GM11168 (cell line): ENCODE measurements at regions not wholly inside any gene's neighbourhood (a gene's known extent, or its start where the extent isn't known, plus 50 kb on each side); places are given as distances from the start of the nearest gene placed in this dataset.
"Not testable (repeated sequence)": the region's sequence is repeated elsewhere in the genome, so short reads cannot be mapped to it uniquely, and the experiment has no call there.

Source experiments
- in situ Hi-C: fragments of 300-500 bp; cut with MboI; formaldehyde crosslinking; loops from one replicate; pipeline ENCODE4 v1.12.0; 2022; ENCODE audit warnings: low sequenced_read_pairs; ENCODE audit not compliant: unreplicated experiment

GRCh38 chrX:13432414-13433297, 112.8 kb upstream of the ATXN3L start:
- in situ Hi-C loops: no loop called here

GRCh38 chrX:13430136-13430827, 110.4 kb upstream of the ATXN3L start:
- in situ Hi-C loops: no loop called here

GRCh38 chrX:13428053-13428786, 108.4 kb upstream of the ATXN3L start:
- in situ Hi-C loops: no loop called here

DNA sequence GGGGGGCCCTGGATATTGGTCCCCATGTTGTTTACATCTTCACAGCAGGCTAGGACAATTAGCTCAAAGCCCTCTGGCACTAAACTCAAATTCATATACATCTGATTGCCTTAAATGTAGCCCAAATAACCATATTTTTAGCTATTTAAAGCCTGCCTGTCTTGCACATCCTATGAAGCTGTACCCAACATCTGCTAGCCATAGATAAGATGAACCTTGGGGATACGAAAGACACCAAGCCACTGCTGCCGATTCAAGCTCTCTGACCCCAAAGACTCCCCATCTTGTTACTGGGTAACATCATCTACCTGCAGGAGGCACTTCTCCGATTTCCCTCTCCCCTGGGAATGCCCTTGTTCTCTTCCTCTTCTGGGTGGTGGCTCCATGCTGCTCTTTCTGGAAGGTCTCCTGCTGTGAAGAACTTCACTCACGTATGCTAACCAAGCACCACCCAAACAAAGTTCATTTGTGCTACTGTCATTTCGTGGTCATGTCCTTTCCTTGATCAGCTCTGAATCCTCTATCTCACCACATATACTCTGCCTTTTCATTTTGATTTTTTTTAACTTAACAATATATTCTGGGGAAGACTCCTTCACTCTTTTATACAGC, 107.7 kb upstream of the ATXN3L start:
- in situ Hi-C loops: no loop called here

DNA sequence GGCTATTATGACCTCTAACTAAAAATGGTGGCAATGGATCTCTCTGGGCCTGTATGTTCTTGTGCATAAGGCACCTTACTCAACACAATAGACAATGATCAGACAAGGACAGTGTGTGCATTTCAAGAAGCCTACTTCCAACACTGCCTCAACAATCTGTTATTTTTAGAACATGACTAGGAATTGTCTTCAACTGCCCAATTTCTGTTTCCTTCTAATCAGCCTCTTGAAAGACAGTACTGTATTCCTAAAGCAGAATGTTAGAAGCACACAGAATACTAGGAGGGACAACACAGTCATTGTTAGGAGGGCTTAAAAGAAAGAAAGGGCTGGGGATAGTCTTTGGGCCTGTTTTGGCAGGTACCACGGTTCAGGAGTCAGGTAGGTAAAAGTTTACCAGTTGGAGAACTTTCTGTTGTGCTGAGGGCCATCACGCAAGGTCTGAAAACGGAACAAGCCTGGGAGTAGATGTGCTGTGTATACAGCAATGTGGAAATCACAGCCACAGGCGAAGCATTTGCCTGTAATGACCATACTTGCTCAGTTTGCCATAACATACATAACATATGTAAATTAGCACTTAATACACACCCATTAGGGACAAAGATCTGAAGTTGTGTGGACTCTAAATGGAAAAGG, 100.8 kb upstream of the ATXN3L start:
- in situ Hi-C loops: no loop called here

DNA sequence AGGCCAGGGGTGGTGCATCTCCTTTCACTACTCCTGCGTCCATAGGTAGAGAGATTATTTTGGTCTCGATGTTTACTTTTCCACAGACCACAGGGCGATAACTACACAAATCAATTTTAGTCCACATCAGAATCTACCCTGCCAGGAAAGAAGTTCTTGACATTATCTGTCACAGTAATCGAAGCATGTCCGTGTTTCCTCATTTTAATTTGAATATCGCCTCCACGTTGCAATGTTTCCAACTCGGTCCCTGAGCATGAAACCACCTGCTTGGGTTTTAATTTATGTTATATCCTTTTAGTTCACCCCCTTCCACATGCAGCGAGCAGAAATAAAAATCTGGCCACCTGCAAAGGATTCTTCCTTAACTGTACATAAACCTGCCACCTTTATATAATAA, 100.1 kb upstream of the ATXN3L start:
- in situ Hi-C loops: no loop called here

- in situ Hi-C loops: no loop called here
These were observed 99.4 kb upstream of the ATXN3L start for GRCh38 chrX:13419276-13419675.

- in situ Hi-C loops: no loop called here
These were observed 98.6 kb upstream of the ATXN3L start for GRCh38 chrX:13418126-13419097.

DNA sequence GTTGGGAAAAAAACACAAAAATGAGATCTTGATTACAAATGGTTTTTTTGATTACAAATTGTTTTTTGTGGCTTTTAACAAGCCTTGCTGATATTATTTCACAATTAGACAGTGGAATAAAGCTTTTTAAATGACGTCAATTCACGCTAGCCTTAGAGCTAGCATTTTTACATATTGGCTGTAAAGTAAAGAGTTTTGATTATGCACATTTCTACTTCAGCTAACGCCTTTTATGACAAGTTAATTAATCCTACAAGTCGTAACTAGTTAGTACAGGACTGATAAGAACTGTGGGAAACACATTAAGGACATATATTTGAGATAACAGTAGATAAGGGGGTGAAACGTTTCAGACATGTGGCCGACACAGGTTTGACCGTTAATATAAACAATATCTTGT, 95.7 kb upstream of the ATXN3L start:
- in situ Hi-C loops: no loop called here

GRCh38 chrX:13414006-13414647, 94.3 kb upstream of the ATXN3L start:
- in situ Hi-C loops: no loop called here

GRCh38 chrX:13412208-13412600, 92.4 kb upstream of the ATXN3L start:
- in situ Hi-C loops: no loop called here

DNA sequence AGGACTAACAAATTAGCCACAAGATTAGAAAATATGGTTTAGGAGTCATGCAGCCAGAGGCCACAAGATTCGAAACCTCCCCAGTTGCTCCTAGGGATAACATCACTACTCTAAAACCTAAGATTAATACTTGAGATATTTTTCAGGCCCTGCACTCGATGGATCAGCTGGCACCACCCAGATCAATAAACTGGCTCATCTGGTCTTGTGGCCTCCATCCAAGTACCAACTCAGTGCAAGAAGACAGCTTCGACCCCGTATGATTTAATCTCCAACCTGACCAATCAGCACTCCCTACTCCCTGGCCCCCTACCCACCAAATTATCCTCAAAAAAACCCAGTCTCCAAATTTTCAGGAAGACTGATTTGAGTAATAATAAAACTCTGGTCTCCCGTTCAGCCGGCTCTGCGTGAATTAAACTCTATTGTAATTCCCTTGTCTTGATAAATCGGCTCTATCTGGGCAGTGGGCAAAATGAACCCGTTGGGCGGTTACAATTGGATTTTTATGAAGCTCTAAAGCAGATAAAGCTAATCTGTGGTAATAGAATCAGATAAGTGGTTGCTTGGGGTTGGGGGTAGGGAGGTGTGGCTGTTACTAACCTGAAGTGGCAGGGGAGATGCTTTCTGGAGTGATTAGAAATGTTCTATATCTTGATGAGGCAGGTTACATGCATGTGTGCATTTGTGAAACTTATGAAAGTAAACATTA, 91.8 kb upstream of the ATXN3L start:
- in situ Hi-C loops: no loop called here

GRCh38 chrX:13408599-13408998, 88.7 kb upstream of the ATXN3L start:
- in situ Hi-C loops: not testable (repeated sequence)

DNA sequence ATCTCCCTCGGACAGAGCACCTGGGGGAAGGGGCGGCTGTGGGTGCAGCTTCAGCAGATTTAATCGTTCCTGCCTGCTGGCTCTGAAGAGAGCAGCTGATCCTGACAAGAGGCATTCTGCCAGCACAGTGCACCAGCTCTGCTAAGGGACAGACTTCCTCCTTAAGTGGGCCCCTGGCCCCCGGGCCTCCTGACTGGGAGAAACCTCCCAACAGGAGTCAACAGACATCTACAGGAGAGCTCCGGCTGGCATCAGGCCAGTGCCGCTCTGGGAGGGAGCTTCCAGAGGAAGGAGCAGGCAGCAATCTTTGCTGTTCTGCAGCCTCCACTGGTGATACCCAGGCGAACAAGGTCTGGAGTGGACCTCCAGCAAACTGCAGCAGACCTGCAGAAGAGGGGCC, 84.9 kb upstream of the ATXN3L start:
- in situ Hi-C loops: not testable (repeated sequence)

DNA sequence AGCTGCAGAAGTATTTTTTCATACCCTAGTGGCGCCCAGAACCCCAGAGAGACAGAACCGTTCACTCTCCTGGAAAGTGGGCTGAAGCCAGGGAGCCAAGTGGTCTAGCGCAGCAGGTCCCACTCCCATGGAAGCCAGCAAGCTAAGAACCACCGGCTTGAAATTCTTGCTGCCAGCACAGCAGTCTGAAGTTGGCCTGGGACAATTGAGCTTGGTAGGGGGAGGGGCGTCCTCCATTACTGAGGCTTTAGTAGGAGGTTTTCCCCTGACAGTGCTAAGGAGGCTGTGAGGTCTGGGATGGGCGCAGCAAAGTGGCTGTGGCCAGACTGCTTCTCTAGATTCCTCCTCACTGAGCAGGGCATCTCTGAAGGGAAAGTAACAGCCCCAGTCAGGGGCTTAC, 84.5 kb upstream of the ATXN3L start:
- in situ Hi-C loops: no loop called here

DNA sequence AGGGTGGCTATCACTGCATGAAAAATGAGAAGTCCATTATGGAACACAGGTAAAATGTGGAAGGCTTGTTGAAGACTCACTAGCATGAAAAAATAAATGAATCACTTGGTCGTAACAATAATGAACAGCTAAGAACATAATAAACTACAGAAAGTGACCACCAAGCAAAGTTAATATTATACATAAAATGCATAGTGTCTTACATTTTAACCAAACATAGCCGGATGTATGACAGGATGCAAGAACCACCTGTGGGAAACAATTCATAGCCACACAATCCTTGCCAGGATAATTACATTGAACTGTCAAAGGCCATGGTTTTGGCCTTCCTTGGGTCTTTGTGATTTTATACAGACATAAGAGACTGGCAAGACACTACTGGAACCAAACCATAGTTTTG, 81.9 kb upstream of the ATXN3L start:
- in situ Hi-C loops: no loop called here

- in situ Hi-C loops: no loop called here
These were observed 79.0 kb upstream of the ATXN3L start for GRCh38 chrX:13398839-13399238.
